ENCODE measurements at regions not wholly inside any gene's neighbourhood (a gene's known extent, or its start where the extent isn't known, plus 50 kb on each side); places are given as distances from the start of the nearest gene placed in this dataset.

- TF ChIP-seq CTCF (IDR thresholded peaks at IDR 0.05) (no peak), POLR2A (IDR thresholded peaks at IDR 0.05) (no peak)
Observed at GRCh38 chr2:242027676-242028450, 158.3 kb downstream of the RTP5 start.

All from lower leg skin (tissue), 3 donors.